ENCODE measurements at regions not wholly inside any gene's neighbourhood (a gene's known extent, or its start where the extent isn't known, plus 50 kb on each side); places are given as distances from the start of the nearest gene placed in this dataset.

- DNase-seq, result no peak
Observed at GRCh38 chrX:108795240-108795639, 58.9 kb upstream of the IRS4 start.
